ENCODE measurements at regions not wholly inside any gene's neighbourhood (a gene's known extent, or its start where the extent isn't known, plus 50 kb on each side); places are given as distances from the start of the nearest gene placed in this dataset.

DNA sequence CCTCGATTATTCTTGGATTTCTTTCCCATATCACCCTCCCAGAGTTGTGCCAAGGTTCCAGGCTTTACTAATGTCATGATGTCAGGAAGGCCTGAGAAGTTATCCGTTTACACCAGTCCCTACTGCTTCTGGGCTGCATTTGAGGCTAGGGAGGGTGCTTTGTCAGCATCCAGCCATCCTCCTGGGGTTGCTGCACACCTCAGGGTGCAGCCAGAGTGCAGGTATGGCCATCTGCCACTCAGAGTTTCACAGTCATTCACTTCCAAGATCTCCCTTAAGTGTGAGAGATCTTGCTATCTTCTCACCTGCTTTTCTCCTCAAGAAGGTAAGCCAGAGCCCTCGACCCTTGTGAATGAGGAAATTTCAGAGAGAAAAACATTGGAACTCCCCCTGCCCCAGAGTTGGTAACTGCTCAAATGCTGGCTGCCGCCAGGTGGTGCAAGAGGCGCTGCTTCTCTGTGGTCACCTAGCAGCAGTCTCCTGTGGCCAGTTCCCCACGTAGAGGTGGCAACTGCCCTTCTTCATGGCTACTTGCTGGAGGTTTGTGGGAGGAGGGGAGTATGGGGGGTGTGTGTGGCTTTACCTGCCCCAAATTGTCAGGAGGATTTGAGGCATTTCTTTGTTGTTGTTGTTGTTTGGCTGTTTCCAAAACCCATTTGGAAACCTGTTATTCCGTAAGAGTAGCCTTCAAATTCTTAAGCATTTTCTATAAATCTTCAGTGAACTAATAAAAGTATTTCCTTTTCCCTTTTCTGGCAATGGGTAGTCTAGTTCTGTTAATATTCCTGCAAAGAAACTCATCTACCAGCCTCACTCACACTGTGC lies 259.6 kb upstream of the DMRT1 start:
- Histone ChIP-seq H3K4me3 (ENCODE audit: low read length in 3 of 3) (no peak overlapping the region), H3K36me3 (ENCODE audit: control insufficient read depth in 3 of 3, insufficient read depth in 3 of 3, low read length in 3 of 3) (no peaks in the 10 kb centered on the region), H3K9me3 (ENCODE audit: control insufficient read depth in 3 of 3, low read length in 3 of 3) (no peaks in the 10 kb centered on the region), H3K9ac (ENCODE audit: low read depth in 1 of 3, low read length in 3 of 3) (no peak overlapping the region), H3K27me3 (ENCODE audit: control insufficient read depth in 3 of 3, insufficient read depth in 3 of 3, low read length in 3 of 3) (no peaks in the 10 kb centered on the region), H3K27ac (ENCODE audit: low read depth, low read length) (no peak overlapping the region), H3K4me1 (ENCODE audit: control insufficient read depth in 3 of 3, insufficient read depth in 3 of 3, low read length in 3 of 3) (no peaks in the 10 kb centered on the region)

- no peaks in the 10 kb centered on the region for H3K36me3 ChIP-seq (ENCODE audit: control insufficient read depth in 3 of 3, insufficient read depth in 3 of 3, low read length in 3 of 3)
- H3K9ac ChIP-seq (ENCODE audit: low read depth in 1 of 3, low read length in 3 of 3), result no peak overlapping the region
- H3K9me3 ChIP-seq (ENCODE audit: control insufficient read depth in 3 of 3, low read length in 3 of 3), result no peaks in the 10 kb centered on the region
- H3K4me3 ChIP-seq (ENCODE audit: low read length in 3 of 3), result no peak overlapping the region
- H3K27me3 ChIP-seq (ENCODE audit: control insufficient read depth in 3 of 3, insufficient read depth in 3 of 3, low read length in 3 of 3), result no peaks in the 10 kb centered on the region
- H3K27ac ChIP-seq (ENCODE audit: low read depth, low read length), result no peak overlapping the region
- H3K4me1 ChIP-seq (ENCODE audit: control insufficient read depth in 3 of 3, insufficient read depth in 3 of 3, low read length in 3 of 3), result no peaks in the 10 kb centered on the region
Observed at GRCh38 chr9:582775-583174, 258.7 kb upstream of the DMRT1 start.

- Histone ChIP-seq H3K4me3 (ENCODE audit: low read length in 3 of 3) (no peak overlapping the region), H3K4me1 (ENCODE audit: control insufficient read depth in 3 of 3, insufficient read depth in 3 of 3, low read length in 3 of 3) (peaks cover 4 to 12% (median 8%) of the 10 kb centered on the region in 3 donors), H3K36me3 (ENCODE audit: control insufficient read depth in 3 of 3, insufficient read depth in 3 of 3, low read length in 3 of 3) (no peaks in the 10 kb centered on the region), H3K27me3 (ENCODE audit: control insufficient read depth in 3 of 3, insufficient read depth in 3 of 3, low read length in 3 of 3) (no peaks in the 10 kb centered on the region), H3K9ac (ENCODE audit: low read depth in 1 of 3, low read length in 3 of 3) (no peak overlapping the region), H3K27ac (ENCODE audit: low read depth, low read length) (no peak overlapping the region), H3K9me3 (ENCODE audit: control insufficient read depth in 3 of 3, low read length in 3 of 3) (no peaks in the 10 kb centered on the region)
Observed at GRCh38 chr9:587527-587926, 254.0 kb upstream of the DMRT1 start.

DNA sequence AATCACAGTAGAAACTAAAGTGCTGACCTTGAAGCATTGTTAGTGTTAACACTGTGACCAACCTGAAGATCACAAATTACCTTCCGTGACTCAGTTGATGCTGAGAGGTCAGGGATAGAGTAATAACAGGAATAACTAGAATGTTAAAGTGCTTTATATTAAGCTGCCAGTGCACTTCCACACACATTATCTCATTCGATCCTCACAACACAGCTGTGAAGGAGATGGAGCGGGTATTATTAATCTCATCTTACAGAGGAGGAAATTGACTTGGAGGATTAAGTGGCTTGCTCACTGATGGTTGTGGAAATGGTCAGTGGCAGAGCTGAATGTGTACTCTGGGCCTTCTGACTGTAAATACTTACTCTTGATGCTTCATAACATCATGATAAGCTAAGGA lies 252.5 kb upstream of the DMRT1 start:
- H3K9me3 ChIP-seq (ENCODE audit: control insufficient read depth in 3 of 3, low read length in 3 of 3), result no peaks in the 10 kb centered on the region
- H3K9ac ChIP-seq (ENCODE audit: low read depth in 1 of 3, low read length in 3 of 3), result no peak overlapping the region
- no peak overlapping the region for H3K4me3 ChIP-seq (ENCODE audit: low read length in 3 of 3)
- H3K4me1 ChIP-seq (ENCODE audit: control insufficient read depth in 3 of 3, insufficient read depth in 3 of 3, low read length in 3 of 3), result peaks cover 4 to 12% (median 8%) of the 10 kb centered on the region in 3 donors
- no peaks in the 10 kb centered on the region for H3K36me3 ChIP-seq (ENCODE audit: control insufficient read depth in 3 of 3, insufficient read depth in 3 of 3, low read length in 3 of 3)
- H3K27me3 ChIP-seq (ENCODE audit: control insufficient read depth in 3 of 3, insufficient read depth in 3 of 3, low read length in 3 of 3), result no peaks in the 10 kb centered on the region
- H3K27ac ChIP-seq (ENCODE audit: low read depth, low read length), result no peak overlapping the region

- Histone ChIP-seq H3K9me3 (ENCODE audit: control insufficient read depth in 3 of 3, low read length in 3 of 3) (no peaks in the 10 kb centered on the region), H3K4me3 (ENCODE audit: low read length in 3 of 3) (no peak overlapping the region), H3K4me1 (ENCODE audit: control insufficient read depth in 3 of 3, insufficient read depth in 3 of 3, low read length in 3 of 3) (peaks cover 4 to 12% (median 8%) of the 10 kb centered on the region in 3 donors), H3K36me3 (ENCODE audit: control insufficient read depth in 3 of 3, insufficient read depth in 3 of 3, low read length in 3 of 3) (no peaks in the 10 kb centered on the region), H3K9ac (ENCODE audit: low read depth in 1 of 3, low read length in 3 of 3) (no peak overlapping the region), H3K27me3 (ENCODE audit: control insufficient read depth in 3 of 3, insufficient read depth in 3 of 3, low read length in 3 of 3) (no peaks in the 10 kb centered on the region), H3K27ac (ENCODE audit: low read depth, low read length) (no peak overlapping the region)
Observed at GRCh38 chr9:589723-590122, 251.8 kb upstream of the DMRT1 start.

DNA sequence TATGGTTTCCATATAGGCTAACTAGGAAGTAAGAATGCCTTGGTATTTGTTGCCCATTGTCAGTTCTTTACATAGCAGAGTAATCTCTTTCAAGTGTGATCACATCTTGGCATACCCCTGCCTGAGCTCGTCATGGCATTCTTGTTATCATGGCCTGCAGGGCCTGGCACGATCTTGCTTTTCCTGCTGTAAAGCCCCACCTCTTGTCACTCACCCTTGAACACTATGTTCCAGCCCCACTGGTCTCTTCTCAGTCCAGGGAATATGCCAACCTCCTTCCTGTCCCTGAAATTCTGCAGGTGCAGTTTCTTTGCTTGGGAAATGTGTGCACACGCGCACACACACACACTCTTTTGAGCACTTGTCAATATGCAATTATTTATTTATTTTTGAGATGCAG lies 250.2 kb upstream of the DMRT1 start:
- H3K9ac ChIP-seq (ENCODE audit: low read depth in 1 of 3, low read length in 3 of 3), result no peak overlapping the region
- H3K4me1 ChIP-seq (ENCODE audit: control insufficient read depth in 3 of 3, insufficient read depth in 3 of 3, low read length in 3 of 3), result peaks cover 4 to 12% (median 8%) of the 10 kb centered on the region in 3 donors
- no peaks in the 10 kb centered on the region for H3K27me3 ChIP-seq (ENCODE audit: control insufficient read depth in 3 of 3, insufficient read depth in 3 of 3, low read length in 3 of 3)
- H3K9me3 ChIP-seq (ENCODE audit: control insufficient read depth in 3 of 3, low read length in 3 of 3), result no peaks in the 10 kb centered on the region
- no peak overlapping the region for H3K4me3 ChIP-seq (ENCODE audit: low read length in 3 of 3)
- H3K36me3 ChIP-seq (ENCODE audit: control insufficient read depth in 3 of 3, insufficient read depth in 3 of 3, low read length in 3 of 3), result no peaks in the 10 kb centered on the region
- no peak overlapping the region for H3K27ac ChIP-seq (ENCODE audit: low read depth, low read length)

- no peaks in the 10 kb centered on the region for H3K36me3 ChIP-seq (ENCODE audit: control insufficient read depth in 3 of 3, insufficient read depth in 3 of 3, low read length in 3 of 3)
- no peaks in the 10 kb centered on the region for H3K9me3 ChIP-seq (ENCODE audit: control insufficient read depth in 3 of 3, low read length in 3 of 3)
- H3K27ac ChIP-seq (ENCODE audit: low read depth, low read length), result no peak overlapping the region
Observed at GRCh38 chr9:592225-592624, 249.3 kb upstream of the DMRT1 start.

GRCh38 chr9:592733-593132 lies 248.8 kb upstream of the DMRT1 start:
- H3K9ac ChIP-seq (ENCODE audit: low read depth in 1 of 3, low read length in 3 of 3), result no peak overlapping the region
- no peak overlapping the region for H3K27ac ChIP-seq (ENCODE audit: low read depth, low read length)
- no peaks in the 10 kb centered on the region for H3K27me3 ChIP-seq (ENCODE audit: control insufficient read depth in 3 of 3, insufficient read depth in 3 of 3, low read length in 3 of 3)
- H3K9me3 ChIP-seq (ENCODE audit: control insufficient read depth in 3 of 3, low read length in 3 of 3), result no peaks in the 10 kb centered on the region
- no peak overlapping the region for H3K4me3 ChIP-seq (ENCODE audit: low read length in 3 of 3)
- no peaks in the 10 kb centered on the region for H3K36me3 ChIP-seq (ENCODE audit: control insufficient read depth in 3 of 3, insufficient read depth in 3 of 3, low read length in 3 of 3)
- peaks cover 4 to 12% (median 8%) of the 10 kb centered on the region in 3 donors for H3K4me1 ChIP-seq (ENCODE audit: control insufficient read depth in 3 of 3, insufficient read depth in 3 of 3, low read length in 3 of 3)

More at GRCh38 chr9:592225-592624, 249.3 kb upstream of the DMRT1 start:
- H3K4me1 ChIP-seq (ENCODE audit: control insufficient read depth in 3 of 3, insufficient read depth in 3 of 3, low read length in 3 of 3), result peaks cover 4 to 12% (median 8%) of the 10 kb centered on the region in 3 donors
- no peaks in the 10 kb centered on the region for H3K27me3 ChIP-seq (ENCODE audit: control insufficient read depth in 3 of 3, insufficient read depth in 3 of 3, low read length in 3 of 3)
- no peak overlapping the region for H3K4me3 ChIP-seq (ENCODE audit: low read length in 3 of 3)
- no peak overlapping the region for H3K9ac ChIP-seq (ENCODE audit: low read depth in 1 of 3, low read length in 3 of 3)

DNA sequence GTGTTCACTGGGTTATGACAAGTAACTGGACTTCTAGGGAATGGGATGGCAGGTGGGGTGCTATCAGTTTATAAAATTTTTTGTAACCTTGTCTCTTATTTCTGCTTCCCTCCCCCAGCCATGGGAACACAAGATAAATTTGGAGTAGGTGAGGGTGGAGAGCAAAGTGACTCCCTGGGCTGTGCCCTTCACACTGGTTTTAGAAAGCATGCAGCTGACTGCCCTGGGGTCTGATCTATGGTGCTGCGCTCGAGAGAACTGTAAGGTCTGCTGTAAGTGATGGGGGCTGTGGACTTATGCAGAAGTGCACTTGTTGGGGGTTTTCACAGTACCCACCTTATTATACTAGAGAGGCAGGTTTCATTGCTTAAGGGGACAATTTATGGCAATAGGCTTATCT lies 247.7 kb upstream of the DMRT1 start:
- Histone ChIP-seq H3K27me3 (ENCODE audit: control insufficient read depth in 3 of 3, insufficient read depth in 3 of 3, low read length in 3 of 3) (no peaks in the 10 kb centered on the region), H3K4me3 (ENCODE audit: low read length in 3 of 3) (no peak overlapping the region), H3K36me3 (ENCODE audit: control insufficient read depth in 3 of 3, insufficient read depth in 3 of 3, low read length in 3 of 3) (no peaks in the 10 kb centered on the region), H3K4me1 (ENCODE audit: control insufficient read depth in 3 of 3, insufficient read depth in 3 of 3, low read length in 3 of 3) (peaks cover 4 to 12% (median 8%) of the 10 kb centered on the region in 3 donors), H3K9me3 (ENCODE audit: control insufficient read depth in 3 of 3, low read length in 3 of 3) (no peaks in the 10 kb centered on the region), H3K9ac (ENCODE audit: low read depth in 1 of 3, low read length in 3 of 3) (no peak overlapping the region), H3K27ac (ENCODE audit: low read depth, low read length) (no peak overlapping the region)

DNA sequence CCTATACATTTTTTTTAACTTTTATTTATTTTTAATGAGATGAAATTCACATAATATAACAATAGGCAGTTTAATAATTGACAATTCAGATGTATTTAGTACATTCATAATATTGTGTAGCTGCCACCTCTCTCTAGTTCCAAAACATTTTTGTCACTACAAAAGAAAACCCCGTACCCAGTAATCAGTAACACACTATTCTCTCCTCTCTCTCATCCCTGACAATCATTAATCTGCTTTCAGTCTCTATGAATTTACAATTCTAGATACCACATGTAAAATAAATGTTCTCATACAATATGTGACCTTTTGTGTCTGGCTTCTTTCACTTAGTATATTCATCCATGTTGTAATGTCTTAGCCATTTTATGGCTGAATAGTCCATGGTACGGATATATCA lies 244.8 kb upstream of the DMRT1 start:
- no peak overlapping the region for H3K4me3 ChIP-seq (ENCODE audit: low read length in 3 of 3)

More for the DNA sequence above, 244.8 kb upstream of the DMRT1 start:
- Histone ChIP-seq H3K9ac (ENCODE audit: low read depth in 1 of 3, low read length in 3 of 3) (no peak overlapping the region), H3K9me3 (ENCODE audit: control insufficient read depth in 3 of 3, low read length in 3 of 3) (no peaks in the 10 kb centered on the region), H3K4me1 (ENCODE audit: control insufficient read depth in 3 of 3, insufficient read depth in 3 of 3, low read length in 3 of 3) (no peaks in the 10 kb centered on the region), H3K27me3 (ENCODE audit: control insufficient read depth in 3 of 3, insufficient read depth in 3 of 3, low read length in 3 of 3) (no peaks in the 10 kb centered on the region), H3K27ac (ENCODE audit: low read depth, low read length) (no peak overlapping the region), H3K36me3 (ENCODE audit: control insufficient read depth in 3 of 3, insufficient read depth in 3 of 3, low read length in 3 of 3) (no peaks in the 10 kb centered on the region)
